ENCODE measurements at regions not wholly inside any gene's neighbourhood (a gene's known extent, or its start where the extent isn't known, plus 50 kb on each side); places are given as distances from the start of the nearest gene placed in this dataset.

DNA sequence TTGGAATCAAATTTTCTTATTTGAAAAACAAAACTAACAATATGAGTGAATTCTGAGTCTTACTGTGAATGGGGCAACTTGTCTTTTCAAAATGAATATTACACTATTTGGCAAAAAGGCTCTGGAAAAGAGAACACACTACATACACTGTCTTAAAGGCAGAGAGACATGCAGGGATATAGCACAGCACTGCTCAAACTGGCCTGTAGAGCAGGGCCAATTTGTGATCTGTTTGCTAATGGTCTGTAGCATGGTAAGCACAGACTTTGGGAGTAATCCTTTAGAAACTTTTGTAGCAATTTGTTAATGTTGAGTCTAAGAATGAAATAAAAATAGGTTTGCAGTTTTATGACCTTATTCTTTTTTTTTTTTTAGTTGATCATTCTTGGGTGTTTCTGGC is 679.8 kb upstream of the SGO1 start:
- TF ChIP-seq, protein P1, sequence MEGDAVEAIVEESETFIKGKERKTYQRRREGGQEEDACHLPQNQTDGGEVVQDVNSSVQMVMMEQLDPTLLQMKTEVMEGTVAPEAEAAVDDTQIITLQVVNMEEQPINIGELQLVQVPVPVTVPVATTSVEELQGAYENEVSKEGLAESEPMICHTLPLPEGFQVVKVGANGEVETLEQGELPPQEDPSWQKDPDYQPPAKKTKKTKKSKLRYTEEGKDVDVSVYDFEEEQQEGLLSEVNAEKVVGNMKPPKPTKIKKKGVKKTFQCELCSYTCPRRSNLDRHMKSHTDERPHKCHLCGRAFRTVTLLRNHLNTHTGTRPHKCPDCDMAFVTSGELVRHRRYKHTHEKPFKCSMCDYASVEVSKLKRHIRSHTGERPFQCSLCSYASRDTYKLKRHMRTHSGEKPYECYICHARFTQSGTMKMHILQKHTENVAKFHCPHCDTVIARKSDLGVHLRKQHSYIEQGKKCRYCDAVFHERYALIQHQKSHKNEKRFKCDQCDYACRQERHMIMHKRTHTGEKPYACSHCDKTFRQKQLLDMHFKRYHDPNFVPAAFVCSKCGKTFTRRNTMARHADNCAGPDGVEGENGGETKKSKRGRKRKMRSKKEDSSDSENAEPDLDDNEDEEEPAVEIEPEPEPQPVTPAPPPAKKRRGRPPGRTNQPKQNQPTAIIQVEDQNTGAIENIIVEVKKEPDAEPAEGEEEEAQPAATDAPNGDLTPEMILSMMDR (IDR thresholded peaks at IDR 0.05), result no peak
- TF ChIP-seq POLR2A (IDR thresholded peaks at IDR 0.05), result no peak
